Fibroblast of villous mesenchyme (primary cell): ENCODE measurements at regions not wholly inside any gene's neighbourhood (a gene's known extent, or its start where the extent isn't known, plus 50 kb on each side); places are given as distances from the start of the nearest gene placed in this dataset.
A peak's percentile ranks its signal among the peaks of the same experiment; 100 is the strongest.
"Not testable (repeated sequence)": the region's sequence is repeated elsewhere in the genome, so short reads cannot be mapped to it uniquely, and the experiment has no call there.

Experiments used
- DNase-seq: peaks from one replicate; pipeline ENCODE4 v3.0.0-alpha.2; 2010; ENCODE audit warnings: low read depth
- H3K4me3 ChIP-seq: 2 replicates; pipeline ENCODE4 v1.5.1; 2011; ENCODE audit warnings: low read depth, mild to moderate bottlenecking, low read length
- CTCF ChIP-seq: IDR thresholded peaks from 2 replicates; pipeline ENCODE4 v1.5.1; 2012; ENCODE audit warnings: low read depth, mild to moderate bottlenecking, low read length; ENCODE audit not compliant: insufficient read depth

- no peak for DNase-seq
- TF ChIP-seq CTCF: no peak
- H3K4me3 ChIP-seq: no peak overlapping the region
Measured at GRCh38 chr2:228777855-228778355, 493.2 kb downstream of the PID1 start.

DNA sequence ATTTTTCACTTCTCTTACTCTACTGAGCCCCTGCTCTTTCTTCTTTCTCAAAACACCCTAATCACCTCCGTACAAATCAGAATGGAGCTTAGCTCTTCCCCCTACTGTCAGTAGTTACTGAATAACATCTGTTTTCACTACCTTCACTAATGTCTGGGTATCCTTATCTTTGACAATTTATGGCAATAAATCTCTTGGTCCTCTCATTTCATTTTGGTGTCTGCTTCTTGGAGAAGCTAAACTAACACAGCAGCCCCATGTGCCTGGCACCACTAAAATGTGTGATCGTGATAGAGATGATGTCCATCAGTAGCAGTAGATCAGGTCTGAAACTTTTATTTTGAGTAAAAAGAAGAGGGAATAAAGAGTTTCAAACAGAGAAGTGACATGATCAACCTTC lies 496.5 kb downstream of the PID1 start:
- DNase-seq: no peak
- TF ChIP-seq CTCF: no peak

GRCh38 chr2:228771774-228772173 lies 499.3 kb downstream of the PID1 start:
- TF ChIP-seq CTCF: no peak
- no peak overlapping the region for H3K4me3 ChIP-seq
- DNase-seq: peak; percentile 92

More for the DNA sequence above, 496.5 kb downstream of the PID1 start:
- H3K4me3 ChIP-seq: no peak overlapping the region

DNA sequence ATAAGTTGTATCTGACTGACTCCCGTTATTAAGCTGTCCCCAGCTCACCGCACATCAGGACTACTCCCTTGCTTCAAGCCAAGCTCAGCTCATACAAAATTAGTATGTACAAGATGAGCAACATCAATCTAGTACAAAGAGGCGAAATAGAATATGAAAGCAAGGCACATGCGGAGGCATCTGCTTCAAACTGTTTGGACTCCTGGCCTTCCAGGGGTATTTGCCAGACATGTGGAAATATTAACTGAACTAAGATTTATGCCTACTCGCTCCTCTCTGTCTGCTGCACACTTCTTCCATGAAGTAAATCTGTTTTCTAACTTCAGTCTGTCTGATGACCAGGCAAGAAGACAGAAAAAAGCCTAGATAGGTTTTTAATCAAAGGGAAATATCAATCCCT lies 499.8 kb downstream of the PID1 start:
- DNase-seq: peak; percentile 35
- no peak for TF ChIP-seq CTCF
- no peak overlapping the region for H3K4me3 ChIP-seq

DNA sequence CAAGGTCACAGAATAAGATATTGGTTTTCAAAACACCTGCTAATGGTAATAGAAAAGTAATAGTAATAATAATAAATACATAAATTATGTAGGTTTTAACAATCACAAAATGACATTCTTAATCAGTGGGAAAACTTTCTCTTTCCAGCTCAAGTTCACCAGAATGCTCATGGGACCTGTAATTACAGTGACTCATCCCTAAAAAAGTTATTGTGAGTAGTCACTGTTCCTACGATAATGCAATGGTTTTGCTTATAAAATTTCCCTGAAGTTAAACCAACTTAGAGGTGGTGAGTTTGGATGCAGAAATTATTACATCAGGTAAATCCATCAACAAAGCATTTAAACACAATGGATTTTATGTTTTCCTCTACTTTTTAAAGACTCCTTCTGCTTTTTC lies 502.3 kb downstream of the PID1 start:
- DNase-seq: peak; percentile 90
- no peak for TF ChIP-seq CTCF
- no peak overlapping the region for H3K4me3 ChIP-seq

DNA sequence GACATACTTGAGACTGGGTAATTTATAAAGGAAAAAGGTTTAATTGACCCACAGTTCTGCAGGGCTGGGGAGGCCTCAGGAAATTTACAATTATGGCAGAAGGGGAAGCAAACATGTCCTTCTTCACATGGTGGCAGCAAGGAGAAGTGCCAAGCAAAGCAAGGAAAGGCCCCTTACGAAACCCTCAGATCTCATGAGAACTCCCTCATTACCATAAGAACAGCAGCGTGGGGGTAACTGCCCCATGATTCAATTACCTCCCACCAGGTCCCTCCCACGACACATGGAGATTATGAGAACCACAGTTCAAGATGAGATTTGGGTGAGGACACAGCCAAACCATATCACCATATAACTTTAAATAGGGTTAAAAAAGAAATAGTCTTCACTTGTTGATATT lies 502.9 kb downstream of the PID1 start:
- not testable (repeated sequence) for DNase-seq, H3K4me3 ChIP-seq

GRCh38 chr2:228767196-228767595 lies 503.9 kb downstream of the PID1 start:
- no peak overlapping the region for H3K4me3 ChIP-seq
- DNase-seq: no peak
- TF ChIP-seq CTCF: no peak
